Activated T-cell treated with anti-CD3 and anti-CD28 coated beads, Interleukin-2, amount 50 U/mL, for 4 hours (primary cell): ENCODE measurements at regions not wholly inside any gene's neighbourhood (a gene's known extent, or its start where the extent isn't known, plus 50 kb on each side); places are given as distances from the start of the nearest gene placed in this dataset.

Experiments
- ATAC-seq, 2 donors: fragments of 200-7000 bp; cut with Tn5 transposase; one replicate each; pipeline ENCODE4 v1.10.0; 2021
- DNase-seq: peaks from one replicate; pipeline ENCODE4 v3.0.0-alpha.2; 2020
- H3K27me3 Mint-ChIP-seq: one replicate; pipeline ENCODE4 v1.8.0; 2021; ENCODE audit warnings: low read depth, mixed read lengths
- H3K36me3 Mint-ChIP-seq: one replicate; pipeline ENCODE4 v1.8.0; 2022; ENCODE audit warnings: mixed read lengths; ENCODE audit not compliant: insufficient read depth
- H3K4me1 Mint-ChIP-seq: one replicate; pipeline ENCODE4 v1.8.0; 2021; ENCODE audit warnings: low read depth, mixed read lengths
- H3K4me3 Mint-ChIP-seq: one replicate; pipeline ENCODE4 v1.8.0; 2021; ENCODE audit warnings: mild to moderate bottlenecking, moderate library complexity, mixed read lengths
- H3K9me3 Mint-ChIP-seq: one replicate; pipeline ENCODE4 v1.8.0; 2021; ENCODE audit warnings: mixed read lengths

GRCh38 chr4:189779281-189779980 is 161.2 kb upstream of the FRG1 start:
- ATAC-seq = no peak
- Mint-ChIP-seq H3K4me1 (no peaks in the 10 kb centered on the region), H3K36me3 (no peaks in the 10 kb centered on the region), H3K27me3 (no peaks in the 10 kb centered on the region), H3K4me3 (no peak overlapping the region), H3K9me3 (peaks cover 8% of the 10 kb centered on the region)
- DNase-seq = no peak

- Mint-ChIP-seq H3K4me1 (no peaks in the 10 kb centered on the region), H3K36me3 (no peaks in the 10 kb centered on the region), H3K4me3 (no peak overlapping the region), H3K27me3 (no peaks in the 10 kb centered on the region), H3K9me3 (peaks cover 8% of the 10 kb centered on the region)
- ATAC-seq (no peak), DNase-seq (no peak)
These were observed 160.3 kb upstream of the FRG1 start for GRCh38 chr4:189780391-189780790.

- peaks cover 8% of the 10 kb centered on the region for H3K9me3 Mint-ChIP-seq
- H3K36me3 Mint-ChIP-seq = no peaks in the 10 kb centered on the region
- no peak for ATAC-seq
- no peak overlapping the region for H3K4me3 Mint-ChIP-seq
- no peak for DNase-seq
- H3K4me1 Mint-ChIP-seq = no peaks in the 10 kb centered on the region
- H3K27me3 Mint-ChIP-seq = no peaks in the 10 kb centered on the region
These were observed 156.0 kb upstream of the FRG1 start for GRCh38 chr4:189784651-189785050.

GRCh38 chr4:189785257-189785656 is 155.4 kb upstream of the FRG1 start:
- no peak overlapping the region for H3K4me3 Mint-ChIP-seq
- peaks cover 8% of the 10 kb centered on the region for H3K9me3 Mint-ChIP-seq
- no peak for ATAC-seq
- H3K27me3 Mint-ChIP-seq = no peaks in the 10 kb centered on the region
- no peaks in the 10 kb centered on the region for H3K4me1 Mint-ChIP-seq
- no peaks in the 10 kb centered on the region for H3K36me3 Mint-ChIP-seq
- DNase-seq = no peak

GRCh38 chr4:189786447-189786846 is 154.2 kb upstream of the FRG1 start:
- no peaks in the 10 kb centered on the region for H3K36me3 Mint-ChIP-seq
- H3K4me3 Mint-ChIP-seq = no peak overlapping the region
- no peaks in the 10 kb centered on the region for H3K4me1 Mint-ChIP-seq
- no peak for ATAC-seq
- peaks cover 7% of the 10 kb centered on the region for H3K9me3 Mint-ChIP-seq
- H3K27me3 Mint-ChIP-seq = no peaks in the 10 kb centered on the region
- DNase-seq = no peak

DNA sequence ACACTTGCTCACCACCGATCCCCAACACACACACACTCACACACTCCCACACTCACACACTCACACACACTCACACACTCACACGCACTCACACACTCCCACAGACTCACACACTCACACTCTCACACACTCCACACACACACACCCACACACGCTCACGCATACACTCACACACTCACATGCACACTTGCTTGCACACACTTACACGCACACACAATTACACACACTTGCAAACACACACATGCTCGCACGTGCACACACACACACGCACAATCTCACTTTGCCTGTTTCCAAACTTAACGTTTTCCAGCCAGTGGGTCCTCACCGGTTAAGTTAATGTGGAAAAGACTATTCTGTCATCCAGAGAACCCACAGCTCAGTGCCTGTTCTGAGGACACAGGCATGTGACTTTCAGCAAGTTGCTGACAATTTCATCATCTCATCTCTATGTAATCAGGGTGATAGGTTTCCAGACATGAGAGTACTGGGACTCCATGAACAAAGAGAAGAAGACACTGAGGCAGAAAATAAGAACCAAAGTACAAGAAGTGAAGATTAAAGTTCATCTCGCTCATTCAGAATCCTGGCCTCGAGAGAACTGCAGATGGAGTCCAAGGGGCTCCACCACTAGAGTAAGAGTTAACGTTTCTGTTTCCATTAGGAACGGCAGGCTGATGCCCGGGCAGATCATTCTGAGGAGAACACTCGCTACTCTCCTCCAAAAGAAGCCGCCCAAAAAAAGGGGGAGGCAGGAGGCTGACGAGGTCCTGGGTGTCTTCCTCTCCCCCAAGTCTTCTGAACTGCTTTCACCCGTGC is 153.2 kb upstream of the FRG1 start:
- Mint-ChIP-seq H3K4me1 (no peaks in the 10 kb centered on the region), H3K36me3 (no peaks in the 10 kb centered on the region), H3K4me3 (no peak overlapping the region), H3K27me3 (peaks cover 3% of the 10 kb centered on the region), H3K9me3 (no peaks in the 10 kb centered on the region)
- DNase-seq (no peak), ATAC-seq (no peak)

DNA sequence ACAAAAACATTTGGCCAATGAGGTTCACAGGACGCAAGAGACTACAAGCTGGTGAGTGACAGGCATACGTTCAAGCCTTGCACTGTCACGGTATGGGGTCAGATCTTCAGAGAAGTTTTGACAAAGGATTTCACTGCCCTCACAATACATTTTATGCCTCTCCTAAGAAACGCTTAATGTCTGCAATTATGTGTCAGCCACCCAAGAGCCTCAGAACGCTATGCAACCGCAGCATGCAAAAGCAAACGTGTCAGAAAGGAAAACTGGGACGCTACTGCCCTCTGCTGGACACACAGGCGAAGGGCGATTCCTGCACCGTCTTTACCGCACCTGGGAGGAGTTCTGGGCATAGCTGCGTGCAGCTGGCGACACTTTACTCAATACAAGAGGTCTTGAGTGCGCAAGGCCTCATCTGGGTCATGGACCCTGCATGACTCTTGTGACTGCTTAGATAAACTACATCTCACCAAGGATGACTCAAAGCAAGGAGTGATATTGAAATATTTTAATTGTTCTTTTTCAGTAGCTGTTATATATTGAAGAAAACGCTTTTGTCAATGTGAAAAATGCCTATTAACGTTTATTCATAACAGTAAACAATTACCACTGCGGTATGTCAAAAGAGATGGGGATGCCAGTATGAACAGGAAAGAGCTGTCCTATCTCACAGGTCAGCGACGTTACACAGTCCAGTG is 147.6 kb upstream of the FRG1 start:
- ATAC-seq (peak; percentile 66 to 69), DNase-seq (peak; percentile 24)
- H3K4me1 Mint-ChIP-seq = peaks cover 4% of the 10 kb centered on the region
- no peak overlapping the region for H3K4me3 Mint-ChIP-seq
- H3K9me3 Mint-ChIP-seq = no peaks in the 10 kb centered on the region
- H3K36me3 Mint-ChIP-seq = no peaks in the 10 kb centered on the region
- H3K27me3 Mint-ChIP-seq = peaks cover 3% of the 10 kb centered on the region

DNA sequence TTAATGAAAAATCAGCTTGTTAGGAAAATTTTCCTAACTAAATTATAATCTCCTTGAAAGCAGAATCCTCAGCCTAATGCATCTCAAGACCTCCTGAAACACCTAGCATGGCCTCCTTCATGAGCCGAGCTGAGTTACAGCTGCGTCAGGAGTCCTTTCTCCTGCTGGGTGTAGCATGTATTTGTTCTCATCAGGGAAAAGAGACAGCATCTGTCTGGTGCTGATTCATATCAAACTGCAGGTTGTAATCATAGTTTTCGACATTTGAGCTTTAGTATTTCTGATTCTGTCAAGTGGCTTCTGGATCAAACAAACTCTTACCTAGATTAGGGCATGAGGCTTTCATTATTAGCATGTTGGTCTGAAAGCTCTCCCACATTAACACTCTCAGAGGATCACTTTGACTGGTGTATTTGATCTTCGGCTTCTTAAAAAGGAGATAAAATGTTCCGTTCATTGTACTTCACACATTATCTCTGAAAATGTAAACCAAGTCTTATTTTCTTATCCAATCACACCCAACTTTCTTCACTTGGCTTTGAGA is 140.1 kb upstream of the FRG1 start:
- H3K4me3 Mint-ChIP-seq = no peak overlapping the region
- no peaks in the 10 kb centered on the region for H3K27me3 Mint-ChIP-seq

DNA sequence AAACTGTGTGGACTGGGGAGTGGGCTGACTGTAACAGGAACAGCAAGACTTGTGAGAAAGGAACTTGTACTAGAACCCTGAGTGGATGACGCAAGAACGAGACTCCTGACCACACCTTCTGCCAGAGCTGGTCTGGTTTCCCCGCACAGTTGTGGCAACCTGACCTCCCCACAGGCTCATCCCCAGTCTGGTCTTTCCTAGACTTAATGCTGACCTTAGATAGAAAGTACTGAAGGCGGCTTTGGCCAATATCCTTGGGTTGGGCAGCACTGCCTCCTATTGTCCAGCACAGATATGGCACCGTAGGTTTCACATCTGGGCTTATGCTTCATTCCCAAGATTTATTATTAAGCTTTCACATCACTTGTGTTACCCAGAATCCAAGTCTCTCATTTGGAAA is 137.8 kb upstream of the FRG1 start:
- no peaks in the 10 kb centered on the region for H3K27me3 Mint-ChIP-seq
- no peak overlapping the region for H3K4me3 Mint-ChIP-seq

More for the DNA sequence above, 140.1 kb upstream of the FRG1 start:
- ATAC-seq = peak; percentile 40 to 41
- DNase-seq = no peak
- Mint-ChIP-seq H3K36me3 (no peaks in the 10 kb centered on the region), H3K4me1 (no peaks in the 10 kb centered on the region), H3K9me3 (peaks cover 7% of the 10 kb centered on the region)

GRCh38 chr4:189804894-189805293 is 135.8 kb upstream of the FRG1 start:
- DNase-seq (no peak), ATAC-seq (no peak)
- Mint-ChIP-seq H3K9me3 (peaks cover 13% of the 10 kb centered on the region), H3K4me1 (no peaks in the 10 kb centered on the region), H3K27me3 (no peaks in the 10 kb centered on the region), H3K4me3 (no peak overlapping the region), H3K36me3 (no peaks in the 10 kb centered on the region)

More for the DNA sequence above, 137.8 kb upstream of the FRG1 start:
- Mint-ChIP-seq H3K9me3 (peaks cover 13% of the 10 kb centered on the region), H3K36me3 (no peaks in the 10 kb centered on the region), H3K4me1 (no peaks in the 10 kb centered on the region)
- ATAC-seq (no peak), DNase-seq (no peak)

DNA sequence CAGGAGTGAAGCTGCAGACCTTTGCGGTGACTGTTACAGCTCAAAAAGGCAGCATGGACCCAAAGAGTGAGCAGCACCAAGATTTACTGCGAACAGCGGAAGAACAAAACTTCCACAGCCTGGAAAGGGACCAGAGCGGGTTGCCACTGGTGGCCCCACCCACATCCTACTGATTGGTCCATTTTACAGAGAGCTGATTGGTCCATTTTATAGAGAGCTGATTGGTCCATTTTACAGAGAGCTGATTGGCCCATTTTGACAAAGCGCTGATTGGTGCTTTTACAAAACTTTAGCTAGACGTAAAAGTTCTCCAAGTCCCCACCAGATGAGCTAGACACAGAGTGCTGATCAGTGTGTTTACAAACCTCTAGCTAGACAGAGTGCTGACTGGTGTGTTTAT is 134.2 kb upstream of the FRG1 start:
- H3K4me3 Mint-ChIP-seq = no peak overlapping the region

DNA sequence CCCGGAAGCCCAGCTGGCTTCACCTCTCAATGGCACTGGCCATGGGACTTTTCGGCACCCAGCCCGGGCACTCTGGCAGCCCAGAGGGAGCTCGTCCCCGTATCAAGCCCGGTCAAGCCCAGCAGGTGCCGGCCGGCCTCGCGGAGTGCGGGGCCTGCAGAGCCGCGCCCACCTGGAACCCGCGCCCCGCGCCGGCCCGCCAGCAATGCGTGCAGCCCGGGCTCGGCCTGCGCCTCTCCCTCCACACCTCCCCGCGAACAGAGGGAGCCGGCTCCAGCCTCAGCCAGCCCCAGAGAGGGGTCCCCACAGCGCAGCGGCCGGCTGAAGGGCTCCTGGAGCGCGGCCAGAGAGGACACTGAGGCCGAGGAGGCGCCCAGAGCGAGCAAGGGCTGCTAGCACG is 133.6 kb upstream of the FRG1 start:
- Mint-ChIP-seq H3K4me3 (no peak overlapping the region), H3K9me3 (peaks cover 19% of the 10 kb centered on the region), H3K4me1 (no peaks in the 10 kb centered on the region), H3K27me3 (peaks cover 2% of the 10 kb centered on the region), H3K36me3 (no peaks in the 10 kb centered on the region)
- DNase-seq = no peak
- no peak for ATAC-seq

More for the DNA sequence above, 134.2 kb upstream of the FRG1 start:
- H3K9me3 Mint-ChIP-seq = peaks cover 19% of the 10 kb centered on the region
- DNase-seq (no peak), ATAC-seq (no peak)
- peaks cover 2% of the 10 kb centered on the region for H3K27me3 Mint-ChIP-seq
- H3K36me3 Mint-ChIP-seq = no peaks in the 10 kb centered on the region
- H3K4me1 Mint-ChIP-seq = no peaks in the 10 kb centered on the region

DNA sequence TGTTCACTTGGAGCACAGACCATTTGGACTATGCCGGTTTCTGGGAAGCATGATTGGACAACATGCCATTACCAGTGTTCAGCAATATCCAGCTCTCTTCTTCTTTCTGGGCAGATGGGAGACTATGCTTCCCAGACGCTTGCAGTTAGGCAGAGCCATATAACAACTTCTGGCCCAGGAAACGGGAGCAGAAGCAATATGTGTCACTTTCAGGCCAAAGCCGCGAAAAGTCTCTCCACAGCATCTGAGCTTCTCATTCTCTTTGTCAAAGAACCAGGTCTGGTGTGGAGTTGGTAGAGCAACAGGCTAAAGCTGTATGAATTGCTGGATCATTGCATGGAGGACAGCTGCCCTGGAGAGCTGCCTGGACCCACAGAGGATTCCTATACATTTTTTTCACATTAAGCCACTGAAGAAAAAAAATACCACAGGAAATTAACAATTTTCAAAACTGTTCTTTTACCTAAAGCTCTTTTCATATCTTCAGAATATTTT is 131.4 kb upstream of the FRG1 start:
- H3K4me3 Mint-ChIP-seq = no peak overlapping the region
- no peaks in the 10 kb centered on the region for H3K4me1 Mint-ChIP-seq
- H3K36me3 Mint-ChIP-seq = no peaks in the 10 kb centered on the region
- peaks cover 19% of the 10 kb centered on the region for H3K9me3 Mint-ChIP-seq
- peaks cover 2% of the 10 kb centered on the region for H3K27me3 Mint-ChIP-seq
- ATAC-seq = no peak
- DNase-seq = no peak

GRCh38 chr4:189809839-189810238 is 130.8 kb upstream of the FRG1 start:
- ATAC-seq (no peak), DNase-seq (no peak)
- Mint-ChIP-seq H3K4me3 (no peak overlapping the region), H3K9me3 (peaks cover 19% of the 10 kb centered on the region), H3K4me1 (no peaks in the 10 kb centered on the region), H3K27me3 (peaks cover 2% of the 10 kb centered on the region), H3K36me3 (no peaks in the 10 kb centered on the region)
